Keratinocyte (primary cell): ENCODE measurements at regions not wholly inside any gene's neighbourhood (a gene's known extent, or its start where the extent isn't known, plus 50 kb on each side); places are given as distances from the start of the nearest gene placed in this dataset.

Experiments used
- EZH2 ChIP-seq: IDR thresholded peaks from one replicate; pipeline ENCODE4 v1.6.1; 2012; ENCODE audit warnings: inconsistent platforms, mild to moderate bottlenecking, low read length, moderate library complexity
- TF ChIP-seq, protein P1 (sequence below), 3 experiments: IDR thresholded peaks in 1 of 3; conservative IDR thresholded peaks in 1 of 3; optimal IDR thresholded peaks in 1 of 3; 2 replicates in 2 of 3; 3 replicates in 1 of 3; pipeline versions ENCODE3 to v1.5.1; 2011; ENCODE audit warnings: low read length in 3 of 3, mild to moderate bottlenecking in 3 of 3, moderate library complexity in 2 of 3, control low read depth in 1 of 3, inconsistent platforms in 1 of 3; ENCODE audit not compliant: insufficient read depth in 2 of 3; ENCODE audit errors: extremely low read depth in 1 of 3

GRCh38 chr10:132118366-132118765 lies 52.6 kb downstream of the JAKMIP3 start:
- TF ChIP-seq, protein P1, sequence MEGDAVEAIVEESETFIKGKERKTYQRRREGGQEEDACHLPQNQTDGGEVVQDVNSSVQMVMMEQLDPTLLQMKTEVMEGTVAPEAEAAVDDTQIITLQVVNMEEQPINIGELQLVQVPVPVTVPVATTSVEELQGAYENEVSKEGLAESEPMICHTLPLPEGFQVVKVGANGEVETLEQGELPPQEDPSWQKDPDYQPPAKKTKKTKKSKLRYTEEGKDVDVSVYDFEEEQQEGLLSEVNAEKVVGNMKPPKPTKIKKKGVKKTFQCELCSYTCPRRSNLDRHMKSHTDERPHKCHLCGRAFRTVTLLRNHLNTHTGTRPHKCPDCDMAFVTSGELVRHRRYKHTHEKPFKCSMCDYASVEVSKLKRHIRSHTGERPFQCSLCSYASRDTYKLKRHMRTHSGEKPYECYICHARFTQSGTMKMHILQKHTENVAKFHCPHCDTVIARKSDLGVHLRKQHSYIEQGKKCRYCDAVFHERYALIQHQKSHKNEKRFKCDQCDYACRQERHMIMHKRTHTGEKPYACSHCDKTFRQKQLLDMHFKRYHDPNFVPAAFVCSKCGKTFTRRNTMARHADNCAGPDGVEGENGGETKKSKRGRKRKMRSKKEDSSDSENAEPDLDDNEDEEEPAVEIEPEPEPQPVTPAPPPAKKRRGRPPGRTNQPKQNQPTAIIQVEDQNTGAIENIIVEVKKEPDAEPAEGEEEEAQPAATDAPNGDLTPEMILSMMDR (optimal IDR thresholded peaks at IDR 0.05 in 1 of 3, IDR thresholded peaks at IDR 0.05 in 1 of 3, conservative IDR thresholded peaks at IDR 0.05 in 1 of 3; ENCODE audit: extremely low read depth in 1 of 3, insufficient read depth in 2 of 3, low read length in 3 of 3), result no peak
- no peak for TF ChIP-seq EZH2
